ENCODE measurements at regions not wholly inside any gene's neighbourhood (a gene's known extent, or its start where the extent isn't known, plus 50 kb on each side); places are given as distances from the start of the nearest gene placed in this dataset.

- TF ChIP-seq, protein P1, sequence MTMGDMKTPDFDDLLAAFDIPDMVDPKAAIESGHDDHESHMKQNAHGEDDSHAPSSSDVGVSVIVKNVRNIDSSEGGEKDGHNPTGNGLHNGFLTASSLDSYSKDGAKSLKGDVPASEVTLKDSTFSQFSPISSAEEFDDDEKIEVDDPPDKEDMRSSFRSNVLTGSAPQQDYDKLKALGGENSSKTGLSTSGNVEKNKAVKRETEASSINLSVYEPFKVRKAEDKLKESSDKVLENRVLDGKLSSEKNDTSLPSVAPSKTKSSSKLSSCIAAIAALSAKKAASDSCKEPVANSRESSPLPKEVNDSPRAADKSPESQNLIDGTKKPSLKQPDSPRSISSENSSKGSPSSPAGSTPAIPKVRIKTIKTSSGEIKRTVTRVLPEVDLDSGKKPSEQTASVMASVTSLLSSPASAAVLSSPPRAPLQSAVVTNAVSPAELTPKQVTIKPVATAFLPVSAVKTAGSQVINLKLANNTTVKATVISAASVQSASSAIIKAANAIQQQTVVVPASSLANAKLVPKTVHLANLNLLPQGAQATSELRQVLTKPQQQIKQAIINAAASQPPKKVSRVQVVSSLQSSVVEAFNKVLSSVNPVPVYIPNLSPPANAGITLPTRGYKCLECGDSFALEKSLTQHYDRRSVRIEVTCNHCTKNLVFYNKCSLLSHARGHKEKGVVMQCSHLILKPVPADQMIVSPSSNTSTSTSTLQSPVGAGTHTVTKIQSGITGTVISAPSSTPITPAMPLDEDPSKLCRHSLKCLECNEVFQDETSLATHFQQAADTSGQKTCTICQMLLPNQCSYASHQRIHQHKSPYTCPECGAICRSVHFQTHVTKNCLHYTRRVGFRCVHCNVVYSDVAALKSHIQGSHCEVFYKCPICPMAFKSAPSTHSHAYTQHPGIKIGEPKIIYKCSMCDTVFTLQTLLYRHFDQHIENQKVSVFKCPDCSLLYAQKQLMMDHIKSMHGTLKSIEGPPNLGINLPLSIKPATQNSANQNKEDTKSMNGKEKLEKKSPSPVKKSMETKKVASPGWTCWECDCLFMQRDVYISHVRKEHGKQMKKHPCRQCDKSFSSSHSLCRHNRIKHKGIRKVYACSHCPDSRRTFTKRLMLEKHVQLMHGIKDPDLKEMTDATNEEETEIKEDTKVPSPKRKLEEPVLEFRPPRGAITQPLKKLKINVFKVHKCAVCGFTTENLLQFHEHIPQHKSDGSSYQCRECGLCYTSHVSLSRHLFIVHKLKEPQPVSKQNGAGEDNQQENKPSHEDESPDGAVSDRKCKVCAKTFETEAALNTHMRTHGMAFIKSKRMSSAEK (CRISPR knock-in tag; IDR thresholded peaks at IDR 0.05; ENCODE audit: borderline replicate concordance): no peak
- TF ChIP-seq IRF2 (CRISPR knock-in tag; IDR thresholded peaks at IDR 0.05; ENCODE audit: borderline replicate concordance, low read depth) (no peak), USF2 (CRISPR knock-in tag; IDR thresholded peaks at IDR 0.05) (no peak), FOXP1 (CRISPR knock-in tag; IDR thresholded peaks at IDR 0.05; ENCODE audit: borderline replicate concordance) (no peak), ZNF219 (CRISPR knock-in tag; IDR thresholded peaks at IDR 0.05; ENCODE audit: borderline replicate concordance) (no peak), AR (CRISPR knock-in tag; IDR thresholded peaks at IDR 0.05) (no peak), KAT7 (CRISPR knock-in tag; IDR thresholded peaks at IDR 0.05; ENCODE audit: borderline replicate concordance) (no peak), NR2C2 (CRISPR knock-in tag; IDR thresholded peaks at IDR 0.05) (no peak), CREB1 (CRISPR knock-in tag; IDR thresholded peaks at IDR 0.05) (no peak), NR1H2 (CRISPR knock-in tag; IDR thresholded peaks at IDR 0.05) (no peak)
- TF ChIP-seq, protein P2, sequence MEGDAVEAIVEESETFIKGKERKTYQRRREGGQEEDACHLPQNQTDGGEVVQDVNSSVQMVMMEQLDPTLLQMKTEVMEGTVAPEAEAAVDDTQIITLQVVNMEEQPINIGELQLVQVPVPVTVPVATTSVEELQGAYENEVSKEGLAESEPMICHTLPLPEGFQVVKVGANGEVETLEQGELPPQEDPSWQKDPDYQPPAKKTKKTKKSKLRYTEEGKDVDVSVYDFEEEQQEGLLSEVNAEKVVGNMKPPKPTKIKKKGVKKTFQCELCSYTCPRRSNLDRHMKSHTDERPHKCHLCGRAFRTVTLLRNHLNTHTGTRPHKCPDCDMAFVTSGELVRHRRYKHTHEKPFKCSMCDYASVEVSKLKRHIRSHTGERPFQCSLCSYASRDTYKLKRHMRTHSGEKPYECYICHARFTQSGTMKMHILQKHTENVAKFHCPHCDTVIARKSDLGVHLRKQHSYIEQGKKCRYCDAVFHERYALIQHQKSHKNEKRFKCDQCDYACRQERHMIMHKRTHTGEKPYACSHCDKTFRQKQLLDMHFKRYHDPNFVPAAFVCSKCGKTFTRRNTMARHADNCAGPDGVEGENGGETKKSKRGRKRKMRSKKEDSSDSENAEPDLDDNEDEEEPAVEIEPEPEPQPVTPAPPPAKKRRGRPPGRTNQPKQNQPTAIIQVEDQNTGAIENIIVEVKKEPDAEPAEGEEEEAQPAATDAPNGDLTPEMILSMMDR (IDR thresholded peaks at IDR 0.05): no peak
- TF ChIP-seq, protein P3, sequence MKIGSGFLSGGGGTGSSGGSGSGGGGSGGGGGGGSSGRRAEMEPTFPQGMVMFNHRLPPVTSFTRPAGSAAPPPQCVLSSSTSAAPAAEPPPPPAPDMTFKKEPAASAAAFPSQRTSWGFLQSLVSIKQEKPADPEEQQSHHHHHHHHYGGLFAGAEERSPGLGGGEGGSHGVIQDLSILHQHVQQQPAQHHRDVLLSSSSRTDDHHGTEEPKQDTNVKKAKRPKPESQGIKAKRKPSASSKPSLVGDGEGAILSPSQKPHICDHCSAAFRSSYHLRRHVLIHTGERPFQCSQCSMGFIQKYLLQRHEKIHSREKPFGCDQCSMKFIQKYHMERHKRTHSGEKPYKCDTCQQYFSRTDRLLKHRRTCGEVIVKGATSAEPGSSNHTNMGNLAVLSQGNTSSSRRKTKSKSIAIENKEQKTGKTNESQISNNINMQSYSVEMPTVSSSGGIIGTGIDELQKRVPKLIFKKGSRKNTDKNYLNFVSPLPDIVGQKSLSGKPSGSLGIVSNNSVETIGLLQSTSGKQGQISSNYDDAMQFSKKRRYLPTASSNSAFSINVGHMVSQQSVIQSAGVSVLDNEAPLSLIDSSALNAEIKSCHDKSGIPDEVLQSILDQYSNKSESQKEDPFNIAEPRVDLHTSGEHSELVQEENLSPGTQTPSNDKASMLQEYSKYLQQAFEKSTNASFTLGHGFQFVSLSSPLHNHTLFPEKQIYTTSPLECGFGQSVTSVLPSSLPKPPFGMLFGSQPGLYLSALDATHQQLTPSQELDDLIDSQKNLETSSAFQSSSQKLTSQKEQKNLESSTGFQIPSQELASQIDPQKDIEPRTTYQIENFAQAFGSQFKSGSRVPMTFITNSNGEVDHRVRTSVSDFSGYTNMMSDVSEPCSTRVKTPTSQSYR (CRISPR knock-in tag; IDR thresholded peaks at IDR 0.05): no peak
Observed at GRCh38 chr5:64110222-64110621, 55.4 kb upstream of the RNF180 start.
